ENCODE measurements at regions not wholly inside any gene's neighbourhood (a gene's known extent, or its start where the extent isn't known, plus 50 kb on each side); places are given as distances from the start of the nearest gene placed in this dataset.

- TF ChIP-seq LEF1 (IDR thresholded peaks at IDR 0.05; ENCODE audit: borderline replicate concordance) (no peak), ARNT (IDR thresholded peaks at IDR 0.05) (no peak), ZNF384 (IDR thresholded peaks at IDR 0.05) (no peak), FOXM1 (IDR thresholded peaks at IDR 0.05; ENCODE audit: borderline replicate concordance) (no peak), SUZ12 (IDR thresholded peaks at IDR 0.05) (no peak), NFRKB (IDR thresholded peaks at IDR 0.05) (no peak), FOXA1 (IDR thresholded peaks at IDR 0.05) (no peak), ELF4 (IDR thresholded peaks at IDR 0.05) (no peak), TARDBP (IDR thresholded peaks at IDR 0.05) (no peak), BHLHE40 (IDR thresholded peaks at IDR 0.05; ENCODE audit: borderline replicate concordance) (no peak), L3MBTL2 (conservative IDR thresholded peaks at IDR 0.05) (no peak), SP1 (IDR thresholded peaks at IDR 0.05) (no peak), HDGF (IDR thresholded peaks at IDR 0.05; ENCODE audit: borderline replicate concordance) (no peak), FOXK2 (IDR thresholded peaks at IDR 0.05) (no peak)
These were observed 144.1 kb downstream of the BBOX1 start for GRCh38 chr11:27184458-27185312.
